ENCODE measurements at regions not wholly inside any gene's neighbourhood (a gene's known extent, or its start where the extent isn't known, plus 50 kb on each side); places are given as distances from the start of the nearest gene placed in this dataset.

GRCh38 chr2:104749856-104750460, 104.0 kb upstream of the POU3F3 start:
- TF ChIP-seq POLR2AphosphoS5 (IDR thresholded peaks at IDR 0.05; ENCODE audit: borderline replicate concordance, low read depth, low read length) (no peak), EZH2 (IDR thresholded peaks at IDR 0.05) (no peak), FOXP2 (optimal IDR thresholded peaks at IDR 0.05; ENCODE audit: control extremely low read depth, extremely low read length, insufficient read depth) (no peak)

All from SK-N-MC (cell line).